DMS 273 treated with DMSO at 0.1 percent for 48 hours (cell line): ENCODE measurements at regions not wholly inside any gene's neighbourhood (a gene's known extent, or its start where the extent isn't known, plus 50 kb on each side); places are given as distances from the start of the nearest gene placed in this dataset.

Experiments
- DNase-seq: peaks from one replicate; lab custom pipeline; 2025; lab: John Stamatoyannopoulos, UW

DNA sequence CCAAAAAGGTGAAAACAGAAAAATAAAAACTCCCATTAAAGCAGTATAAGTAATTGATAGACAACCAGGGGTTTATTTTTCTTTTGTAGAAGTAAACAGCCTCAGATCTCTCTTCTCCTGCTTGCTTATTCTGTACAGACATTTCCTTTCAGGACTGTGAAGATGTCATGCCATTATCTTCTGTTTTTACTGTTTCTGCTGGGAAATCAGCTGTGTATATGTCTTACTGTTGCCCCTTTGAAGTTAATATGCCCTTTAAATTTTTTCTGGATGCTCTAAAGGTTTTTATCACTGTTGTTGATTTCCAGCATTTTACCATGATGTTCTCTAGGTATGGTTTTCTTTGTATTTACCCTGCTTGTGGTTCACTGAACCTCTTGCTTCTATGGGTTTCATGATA is 199.5 kb downstream of the NXNL2 start:
- DNase-seq = no peak

- peak; percentile 54 for DNase-seq
These were observed 201.2 kb downstream of the NXNL2 start for GRCh38 chr9:88736136-88736637.

DNA sequence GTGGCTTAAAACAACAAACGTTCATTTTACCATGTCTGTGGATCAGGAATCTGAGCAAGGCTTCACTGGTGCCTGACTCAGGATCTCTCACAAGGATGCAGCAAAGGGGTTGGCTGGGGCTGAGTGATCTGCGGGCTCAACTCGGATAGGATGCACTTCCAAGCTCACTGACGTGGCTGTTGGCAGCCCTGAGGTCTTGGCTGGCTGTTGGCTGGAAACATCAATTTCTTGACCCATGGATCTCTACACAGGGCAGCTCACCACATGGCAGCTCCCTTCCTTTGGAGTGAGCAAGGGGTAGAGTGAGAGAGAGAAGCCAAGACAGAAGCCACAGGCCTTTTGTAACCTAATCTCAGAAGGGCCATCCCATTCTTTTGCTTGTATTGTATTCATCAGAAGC is 202.1 kb downstream of the NXNL2 start:
- no peak for DNase-seq

DNA sequence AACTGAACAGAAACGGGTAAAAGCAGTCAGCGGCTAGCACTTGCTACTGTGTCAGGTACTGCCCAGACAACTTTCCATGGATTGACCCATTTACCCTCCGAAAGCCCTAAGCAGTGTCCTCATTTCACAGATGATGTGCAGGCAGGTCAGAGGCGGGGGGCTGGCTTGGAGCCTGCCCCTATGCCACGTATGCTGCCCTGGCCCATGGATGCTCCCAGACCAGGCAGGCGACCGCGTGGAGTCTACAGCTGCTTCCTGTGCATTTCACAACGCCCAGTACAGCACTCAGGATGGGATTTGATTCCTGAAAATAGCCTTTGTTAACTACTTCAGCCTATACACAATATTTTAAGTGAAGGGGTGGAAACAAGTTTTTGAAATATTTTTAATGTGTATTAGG is 202.9 kb downstream of the NXNL2 start:
- no peak for DNase-seq

DNA sequence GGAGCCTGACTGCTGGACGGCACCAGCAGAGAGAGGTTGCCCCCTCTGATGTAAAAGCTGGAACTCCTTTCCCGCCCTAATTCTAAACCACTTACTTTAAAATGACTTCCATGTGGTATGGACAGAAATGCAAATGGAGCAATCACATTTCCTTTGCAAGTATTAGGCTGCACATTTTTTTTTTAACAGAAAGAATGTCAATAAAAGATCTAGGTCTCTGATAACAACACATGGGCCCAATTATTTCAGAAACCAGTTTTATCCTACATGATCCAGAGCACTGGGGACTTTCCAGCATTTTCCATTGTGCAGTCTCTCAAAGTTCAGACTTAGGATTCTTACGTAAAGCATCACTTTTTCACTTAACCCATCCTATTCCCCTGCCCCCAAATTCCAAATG is 203.7 kb downstream of the NXNL2 start:
- no peak for DNase-seq

- DNase-seq = no peak
These were observed 204.4 kb downstream of the NXNL2 start for GRCh38 chr9:88739373-88739772.

GRCh38 chr9:88740844-88741243 is 205.9 kb downstream of the NXNL2 start:
- no peak for DNase-seq

GRCh38 chr9:88741335-88741734 is 206.4 kb downstream of the NXNL2 start:
- DNase-seq = no peak

DNA sequence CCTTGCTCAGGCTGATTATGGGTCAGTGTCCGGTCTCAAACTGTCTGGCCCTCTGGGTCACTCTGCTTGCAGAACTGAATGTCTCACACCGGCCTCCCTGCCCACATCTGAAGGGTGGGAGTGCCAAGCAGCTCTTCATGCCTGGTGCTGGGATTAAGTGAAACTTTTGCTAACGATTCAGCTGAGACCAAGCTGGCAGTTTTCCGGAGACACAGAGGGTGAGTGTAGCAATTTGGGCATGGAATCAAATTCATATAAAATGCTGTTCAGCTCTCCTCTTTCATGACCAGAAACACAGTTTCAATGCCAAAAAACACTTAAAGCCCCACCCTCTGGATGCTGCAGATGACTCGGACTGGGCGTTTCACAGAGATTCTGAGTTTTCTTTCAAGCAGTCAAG is 207.5 kb downstream of the NXNL2 start:
- DNase-seq = no peak

DNA sequence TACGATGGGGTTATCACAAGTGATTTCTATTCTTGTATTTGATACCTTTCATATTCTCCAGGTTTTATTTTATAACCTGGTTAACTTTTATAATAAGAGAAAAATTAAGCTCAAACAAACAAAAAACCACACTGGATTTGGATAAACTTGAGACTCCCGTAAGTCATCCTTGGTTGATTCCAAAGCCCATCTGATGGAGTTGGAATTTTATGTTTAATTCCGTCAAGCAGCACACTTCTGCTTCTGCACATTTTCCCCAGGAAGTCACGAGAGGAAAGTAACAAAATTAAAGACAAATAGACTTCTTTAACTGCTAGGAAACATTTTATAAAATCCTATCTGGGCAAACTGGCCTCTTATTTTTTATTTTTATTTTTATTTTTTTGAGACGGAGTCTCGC is 207.9 kb downstream of the NXNL2 start:
- no peak for DNase-seq

DNA sequence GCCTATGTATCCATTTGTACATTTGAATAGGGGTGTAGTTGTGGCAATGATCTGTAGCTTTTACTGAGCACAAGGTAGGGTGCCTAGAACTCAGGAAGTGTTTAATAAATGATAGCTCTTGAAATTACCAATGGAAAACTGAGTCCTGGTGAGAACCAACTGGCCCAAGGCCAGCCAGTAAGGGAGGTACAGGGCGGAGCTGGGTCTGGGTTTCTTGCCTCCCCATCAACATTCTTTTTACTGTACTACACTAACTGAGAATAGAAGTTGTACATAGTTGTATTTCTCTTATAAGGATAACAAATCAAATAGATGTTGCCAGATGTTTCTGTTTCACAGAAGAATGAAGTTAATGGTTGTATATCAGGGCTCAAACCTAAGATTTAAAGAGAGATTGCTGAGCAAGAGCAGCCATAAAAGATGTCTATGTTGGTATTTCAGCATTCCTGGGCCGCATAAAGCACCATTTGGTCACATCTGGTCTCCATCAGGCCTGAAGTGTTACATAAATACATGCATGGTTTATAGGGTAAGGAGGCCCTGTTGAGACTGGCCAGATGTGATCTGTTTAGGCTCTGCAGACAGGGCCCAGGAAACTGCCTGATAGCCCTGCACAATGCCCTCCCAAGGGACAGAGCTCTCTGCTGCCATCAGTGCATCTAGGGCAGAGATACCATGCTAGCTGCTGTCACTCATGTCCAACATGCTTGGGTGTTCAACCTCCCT is 210.5 kb downstream of the NXNL2 start:
- no peak for DNase-seq

DNA sequence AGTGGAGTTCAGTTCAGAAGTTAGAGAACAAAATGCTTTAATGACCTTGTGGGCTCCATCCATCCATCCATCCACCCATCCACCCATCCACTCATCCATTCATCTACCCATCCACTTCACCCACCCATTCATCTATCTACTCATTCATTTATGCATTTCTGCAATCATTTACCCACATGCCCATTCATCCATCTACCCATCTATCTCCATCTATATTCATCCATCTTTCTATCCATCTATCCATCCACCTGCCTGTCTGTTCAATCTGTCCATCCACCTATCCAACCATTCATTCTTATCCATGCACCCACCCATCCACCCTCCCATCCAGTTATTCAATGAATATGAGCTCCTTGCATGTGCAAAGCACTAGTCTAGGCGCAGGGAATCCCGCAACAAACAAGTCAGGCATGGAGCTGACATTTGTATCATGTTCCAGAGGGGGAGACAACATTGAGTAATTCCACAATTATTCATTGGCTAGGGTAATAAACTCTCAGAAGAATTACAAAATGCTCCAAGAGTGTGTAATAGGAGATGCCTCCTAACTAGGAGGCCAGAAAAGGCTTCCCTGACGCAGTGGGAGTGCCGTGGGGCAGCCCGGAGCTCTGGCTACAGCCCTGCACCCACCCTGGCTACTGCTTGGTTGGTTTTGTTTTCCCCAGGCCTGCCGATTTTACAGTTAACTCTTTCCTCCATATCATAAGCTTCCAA is 211.2 kb downstream of the NXNL2 start:
- no peak for DNase-seq

DNA sequence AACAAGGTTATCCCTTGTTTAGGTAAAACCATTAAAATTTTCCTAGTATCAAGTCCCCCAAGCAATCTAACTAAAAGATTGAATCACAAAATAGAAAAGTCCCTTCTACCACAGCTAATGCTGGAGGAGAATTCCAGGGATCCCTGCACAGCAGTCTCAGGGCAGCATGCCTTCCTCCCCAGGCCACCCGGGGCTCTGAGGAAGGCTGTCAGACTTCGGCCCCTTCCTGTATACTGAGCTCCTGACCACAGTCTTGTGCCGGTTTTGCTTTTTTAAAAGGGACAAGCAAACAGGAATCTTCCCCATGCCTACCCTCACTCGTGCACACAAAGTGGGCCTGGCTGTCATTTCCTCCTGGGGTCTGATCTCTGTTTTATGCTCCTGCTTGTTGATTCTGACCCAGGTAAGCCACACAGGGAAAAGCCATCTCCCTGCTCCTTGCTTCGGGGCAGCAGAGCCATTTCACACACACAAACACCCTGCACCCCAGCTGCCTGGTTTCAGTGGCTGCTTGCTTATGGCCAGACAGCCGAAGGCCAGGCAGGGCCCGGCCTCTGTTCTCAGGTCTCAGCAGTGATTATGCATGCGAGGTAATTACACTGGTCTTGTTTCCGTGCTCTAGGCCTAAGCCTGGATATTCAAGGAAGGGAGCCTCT is 211.9 kb downstream of the NXNL2 start:
- DNase-seq = no peak

GRCh38 chr9:88747768-88748167 is 212.8 kb downstream of the NXNL2 start:
- DNase-seq = no peak

DNA sequence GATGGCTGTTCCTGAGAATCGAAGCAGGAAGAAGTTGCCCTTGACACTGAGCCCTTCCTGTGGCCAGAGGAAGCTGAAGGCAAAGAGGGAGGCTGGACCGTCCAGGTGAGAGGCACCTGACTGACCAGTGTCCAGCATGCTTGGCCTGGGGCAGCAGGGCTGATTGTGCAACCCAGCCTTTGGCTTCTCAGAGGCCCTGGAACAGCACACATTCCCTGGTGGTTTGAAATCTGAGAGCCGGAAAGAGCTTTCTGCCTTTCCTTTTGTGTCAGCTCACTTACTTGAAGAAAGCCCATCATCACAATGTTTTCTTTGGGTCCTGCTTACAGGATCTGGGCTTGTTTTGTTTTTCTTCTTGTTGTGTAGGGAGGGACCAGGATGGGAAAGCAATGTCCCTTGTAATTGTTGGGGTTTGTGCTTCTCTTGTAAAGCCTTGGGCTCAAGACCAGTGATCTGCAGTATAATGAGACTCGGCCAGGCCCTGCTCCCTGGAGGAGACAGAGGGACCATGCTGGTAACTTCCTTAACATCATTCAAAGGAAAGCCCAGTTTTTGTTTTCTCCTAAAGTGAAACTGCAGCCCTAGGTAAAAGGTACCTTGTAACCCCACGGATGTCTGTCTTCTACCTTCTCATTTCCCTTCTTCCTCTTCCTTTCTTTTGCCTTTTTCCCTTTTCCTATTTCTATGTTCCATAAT is 213.7 kb downstream of the NXNL2 start:
- no peak for DNase-seq

DNA sequence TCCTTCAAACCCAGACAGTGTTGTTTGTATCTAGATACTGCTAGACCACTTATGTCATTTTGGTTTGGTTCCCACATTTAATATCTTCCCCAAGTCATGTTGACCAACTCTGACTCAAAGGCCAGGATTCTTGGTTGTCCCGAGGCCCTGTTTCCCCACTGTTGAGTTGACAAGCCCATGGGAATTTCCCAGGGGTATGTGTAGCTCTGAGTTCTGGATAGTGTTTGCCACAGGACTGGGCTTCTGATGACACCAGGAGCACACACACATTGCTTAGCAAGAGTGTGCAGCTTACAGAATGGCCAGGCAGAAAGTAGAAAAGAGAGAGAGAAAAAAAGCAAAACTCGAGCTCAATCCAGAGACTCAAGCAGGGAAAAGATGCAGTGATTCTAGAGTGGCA is 214.4 kb downstream of the NXNL2 start:
- DNase-seq = no peak

DNA sequence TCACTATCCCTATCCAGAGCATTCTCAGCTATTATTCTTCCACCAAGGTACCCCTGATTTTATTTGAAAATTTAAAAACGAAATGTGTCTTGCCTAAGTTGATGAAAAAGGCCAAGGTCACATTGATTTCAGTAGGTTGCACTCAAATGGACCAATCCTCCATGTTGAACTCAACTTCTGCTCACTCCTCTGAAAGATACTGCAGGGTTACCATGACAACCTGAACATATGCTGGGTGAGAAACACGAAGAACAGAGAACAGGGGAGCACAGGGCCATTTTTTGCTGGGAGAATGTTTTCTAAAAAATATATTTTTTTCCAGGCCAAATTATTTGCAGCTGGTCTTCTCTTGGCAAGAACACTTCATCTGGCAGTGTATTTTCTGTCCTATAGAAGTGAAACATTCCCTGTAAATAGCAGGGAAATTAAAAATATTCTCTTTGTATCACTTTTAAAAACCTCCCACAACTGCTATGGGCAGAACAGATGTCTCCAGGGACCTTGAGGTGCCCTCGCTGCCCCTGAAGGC is 215.9 kb downstream of the NXNL2 start:
- no peak for DNase-seq

DNA sequence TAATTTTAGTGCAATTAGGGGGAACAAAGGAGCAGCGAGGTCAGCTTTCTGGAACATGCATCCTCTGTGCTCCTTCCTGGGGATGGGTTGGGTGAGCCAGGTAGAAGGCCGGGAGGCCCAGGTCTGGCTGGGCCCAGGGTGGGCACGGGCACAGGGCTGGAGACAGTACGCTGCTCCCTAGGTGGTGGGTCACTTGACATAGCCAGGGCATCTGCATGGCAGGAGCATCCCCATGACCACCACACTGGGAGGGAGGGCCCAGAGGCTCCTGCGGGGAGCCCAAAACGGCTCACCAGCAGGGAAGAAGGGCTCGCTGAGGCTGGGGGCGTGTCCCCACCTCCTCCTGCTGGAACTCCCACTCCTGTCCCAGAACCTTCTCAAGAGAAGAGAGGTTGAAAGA is 216.8 kb downstream of the NXNL2 start:
- DNase-seq = no peak

GRCh38 chr9:88753691-88754367 is 218.9 kb downstream of the NXNL2 start:
- DNase-seq = peak; percentile 80

DNA sequence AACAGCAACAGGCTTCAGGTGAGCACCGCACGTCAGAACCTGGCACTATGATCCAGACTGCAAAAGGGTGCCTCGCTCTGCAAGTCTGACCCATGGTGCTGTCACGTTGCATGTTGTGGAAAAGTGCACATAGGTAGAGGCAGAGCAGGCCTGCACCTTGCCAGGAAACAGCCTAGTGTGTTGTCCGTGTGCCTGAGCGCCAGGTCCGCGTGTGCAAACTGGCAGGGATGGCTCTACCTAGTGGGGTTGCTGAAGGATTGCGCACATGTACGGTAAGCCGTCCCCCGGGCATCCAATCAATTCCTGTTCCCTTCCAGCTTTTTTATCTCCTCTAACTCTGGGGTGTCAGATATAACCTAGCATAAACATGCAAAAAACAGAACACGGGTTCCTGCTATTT is 219.5 kb downstream of the NXNL2 start:
- DNase-seq = no peak

DNA sequence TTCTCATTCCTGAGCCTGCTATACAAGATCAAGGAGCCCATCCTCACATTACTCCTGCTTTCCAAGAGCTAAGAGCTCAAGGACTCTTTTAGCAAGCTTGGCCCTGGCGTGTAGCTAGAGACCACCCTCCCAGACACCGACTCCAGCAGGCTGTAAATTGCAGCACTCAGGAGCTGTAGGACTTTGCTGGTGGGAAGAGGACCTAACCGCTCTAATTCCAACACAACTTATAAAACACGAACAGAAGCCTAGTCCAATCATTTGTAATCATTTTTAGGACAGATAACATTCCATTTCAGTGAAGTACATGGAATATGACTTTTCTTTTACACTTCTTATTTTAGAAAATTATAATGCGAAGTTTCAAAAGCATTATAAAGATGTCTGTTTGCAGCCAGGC is 219.9 kb downstream of the NXNL2 start:
- DNase-seq = no peak
